Natural killer cell treated with Interleukin-12 subunit alpha and Interleukin-12 subunit beta and Interleukin-15 and Interleukin-18, amount 100 ng/mL, for 72 hours (primary cell): ENCODE measurements at regions not wholly inside any gene's neighbourhood (a gene's known extent, or its start where the extent isn't known, plus 50 kb on each side); places are given as distances from the start of the nearest gene placed in this dataset.

ENCODE experiments used
- ATAC-seq, 2 donors: fragments of 150-1000 bp; cut with Tn5 transposase in 1 of 2; sonication (Bioruptor Pico), chemical (Tn5 transposase) in 1 of 2; 2 replicates each; pipeline ENCODE4 v1.10.0; 2021
- DNase-seq: peaks from one replicate; pipeline ENCODE4 v3.0.0; 2022; ENCODE audit warnings: low spot score
- H3K27ac Mint-ChIP-seq, 2 donors: 1 replicate in 1 of 2; 2 replicates in 1 of 2; pipeline ENCODE4 v1.8.0; 2022; ENCODE audit warnings: mixed read lengths in 2 of 2, mild to moderate bottlenecking in 1 of 2, moderate library complexity in 1 of 2
- H3K27me3 Mint-ChIP-seq, 2 donors: 1 replicate in 1 of 2; 2 replicates in 1 of 2; pipeline ENCODE4 v1.8.0; 2022; ENCODE audit warnings: mixed read lengths in 2 of 2
- H3K36me3 Mint-ChIP-seq: one replicate; pipeline ENCODE4 v1.8.0; 2022; ENCODE audit warnings: mixed read lengths
- H3K4me1 Mint-ChIP-seq, 2 donors: 1 replicate in 1 of 2; 2 replicates in 1 of 2; pipeline ENCODE4 v1.8.0; 2022; ENCODE audit warnings: low read depth in 2 of 2, mixed read lengths in 2 of 2, mild to moderate bottlenecking in 1 of 2
- H3K4me3 Mint-ChIP-seq: one replicate; pipeline ENCODE4 v1.8.0; 2022; ENCODE audit warnings: mixed read lengths
- H3K9me3 Mint-ChIP-seq: 2 replicates; pipeline ENCODE4 v1.8.0; 2022; ENCODE audit warnings: mixed read lengths

DNA sequence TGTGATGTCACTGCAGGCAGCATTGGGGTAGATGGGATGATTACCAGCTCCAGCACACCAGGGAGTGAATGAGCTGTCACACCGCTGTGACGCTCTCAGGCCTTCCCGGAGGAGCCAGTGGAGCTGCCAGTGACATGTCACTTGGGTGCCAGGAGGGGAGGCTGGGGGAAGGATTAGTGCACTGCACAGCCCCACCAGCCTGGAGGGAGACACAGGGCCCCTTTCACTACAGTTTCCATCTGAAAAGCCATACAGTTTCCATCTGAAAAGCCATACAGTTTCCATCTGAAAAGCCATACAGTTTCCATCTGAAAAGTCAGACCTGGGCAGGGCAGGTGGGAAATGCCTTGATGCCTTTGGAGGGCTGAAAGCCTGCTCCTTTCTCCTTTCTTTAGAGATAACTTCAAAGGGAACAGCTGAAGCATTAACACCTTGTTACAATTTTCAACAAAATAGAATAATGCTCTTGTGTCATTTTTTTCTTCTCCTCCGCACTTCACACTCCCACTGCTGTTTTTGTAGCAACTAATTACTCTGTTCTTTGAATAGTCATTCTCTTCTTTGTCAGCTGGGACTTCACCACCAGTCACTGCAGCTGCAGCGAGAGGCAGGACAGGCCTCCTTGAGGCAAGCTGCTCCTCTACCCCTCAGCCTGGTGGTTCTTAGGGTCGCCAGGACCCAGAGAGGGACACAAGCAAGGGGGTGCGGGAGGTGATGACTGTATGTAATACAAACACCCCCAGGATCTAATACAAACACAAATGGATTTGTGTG, 256.9 kb upstream of the RGS6 start:
- Mint-ChIP-seq H3K27me3 (no peaks in the 10 kb centered on the region), H3K27ac (no peak overlapping the region), H3K9me3 (no peaks in the 10 kb centered on the region), H3K4me3 (no peak overlapping the region), H3K36me3 (peaks cover 32% of the 10 kb centered on the region), H3K4me1 (no peaks in the 10 kb centered on the region)
- DNase-seq = no peak
- ATAC-seq = no peak

DNA sequence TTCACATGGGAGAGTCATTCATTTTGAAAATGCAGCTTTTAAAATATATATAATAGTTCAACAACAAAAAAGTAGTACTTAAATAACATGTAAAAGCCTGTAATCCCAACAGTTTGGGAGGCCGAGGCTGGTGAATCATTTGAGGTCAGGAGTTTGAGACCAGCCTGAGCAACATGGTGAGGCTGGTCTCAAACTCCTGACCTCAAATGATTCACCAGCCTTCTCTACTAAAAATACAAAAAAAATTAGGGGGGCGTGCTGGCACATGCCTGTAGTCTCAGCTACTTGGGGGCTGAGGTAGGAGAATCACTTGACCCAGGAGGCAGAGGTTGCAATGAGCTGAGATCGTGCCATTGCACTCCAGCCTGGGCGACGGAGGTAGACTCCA, 256.3 kb upstream of the RGS6 start:
- Mint-ChIP-seq H3K4me1 (no peaks in the 10 kb centered on the region), H3K27ac (no peak overlapping the region), H3K36me3 (peaks cover 32% of the 10 kb centered on the region), H3K4me3 (no peak overlapping the region), H3K9me3 (no peaks in the 10 kb centered on the region), H3K27me3 (no peaks in the 10 kb centered on the region)
- no peak for DNase-seq
- no peak for ATAC-seq

GRCh38 chr14:71680736-71681387, 251.4 kb upstream of the RGS6 start:
- ATAC-seq (no peak), DNase-seq (no peak)
- Mint-ChIP-seq H3K27me3 (no peaks in the 10 kb centered on the region), H3K4me3 (no peak overlapping the region), H3K36me3 (peaks cover 25% of the 10 kb centered on the region), H3K27ac (no peak overlapping the region), H3K9me3 (no peaks in the 10 kb centered on the region), H3K4me1 (peaks cover 0 to 4% of the 10 kb centered on the region in 2 donors)

GRCh38 chr14:71682337-71682736, 249.9 kb upstream of the RGS6 start:
- Mint-ChIP-seq H3K4me1 (peaks cover 0 to 4% of the 10 kb centered on the region in 2 donors), H3K27ac (no peak overlapping the region), H3K36me3 (peaks cover 21% of the 10 kb centered on the region), H3K4me3 (no peak overlapping the region), H3K9me3 (no peaks in the 10 kb centered on the region), H3K27me3 (no peaks in the 10 kb centered on the region)
- ATAC-seq (no peak), DNase-seq (no peak)

- ATAC-seq = peak in 1 of 2 donors; percentile 40
Measured at GRCh38 chr14:71684323-71684722, 247.9 kb upstream of the RGS6 start.

GRCh38 chr14:71686677-71687076, 245.6 kb upstream of the RGS6 start:
- peaks cover 0 to 4% of the 10 kb centered on the region in 2 donors for H3K4me1 Mint-ChIP-seq
- H3K36me3 Mint-ChIP-seq = peaks cover 21% of the 10 kb centered on the region
- DNase-seq (no peak), ATAC-seq (no peak)
- no peak overlapping the region for H3K4me3 Mint-ChIP-seq
- H3K9me3 Mint-ChIP-seq = no peaks in the 10 kb centered on the region
- no peak overlapping the region for H3K27ac Mint-ChIP-seq
- no peaks in the 10 kb centered on the region for H3K27me3 Mint-ChIP-seq

More at GRCh38 chr14:71684323-71684722, 247.9 kb upstream of the RGS6 start:
- H3K4me1 Mint-ChIP-seq = peaks cover 0 to 4% of the 10 kb centered on the region in 2 donors
- H3K36me3 Mint-ChIP-seq = peaks cover 13% of the 10 kb centered on the region
- H3K27ac Mint-ChIP-seq = no peak overlapping the region
- DNase-seq = no peak
- H3K4me3 Mint-ChIP-seq = no peak overlapping the region
- no peaks in the 10 kb centered on the region for H3K27me3 Mint-ChIP-seq
- no peaks in the 10 kb centered on the region for H3K9me3 Mint-ChIP-seq

DNA sequence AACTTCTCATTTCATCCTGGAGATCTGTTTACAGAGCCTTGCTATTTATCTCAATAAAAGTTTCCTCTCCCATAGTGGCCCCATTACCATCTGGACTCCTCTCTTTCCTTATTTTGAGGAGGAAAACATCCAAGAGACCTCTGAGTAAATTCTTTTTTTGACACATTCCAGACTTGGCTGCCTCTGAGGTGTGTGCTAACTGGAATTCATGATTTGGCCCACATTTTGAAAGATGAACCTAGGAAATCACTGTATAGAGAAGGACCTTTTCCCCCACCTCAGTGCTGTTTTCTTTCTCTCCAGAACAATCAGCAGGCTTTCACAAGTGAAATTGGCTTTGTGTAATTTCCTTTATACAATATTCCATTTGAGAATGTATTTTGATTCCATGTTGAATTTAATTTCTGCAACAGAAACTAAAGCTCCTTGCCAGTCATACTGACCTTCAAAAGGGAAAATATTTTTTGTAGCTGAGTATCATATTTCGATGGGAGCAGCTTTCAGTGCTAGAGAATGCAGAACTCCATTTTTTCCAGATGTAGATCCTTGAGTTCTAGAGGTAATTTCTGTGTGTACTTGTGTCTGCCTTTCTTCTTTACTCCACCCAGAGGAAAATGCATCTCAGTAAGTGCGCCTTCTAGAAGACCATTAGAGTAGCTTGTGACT, 244.9 kb upstream of the RGS6 start:
- no peaks in the 10 kb centered on the region for H3K27me3 Mint-ChIP-seq
- ATAC-seq (no peak), DNase-seq (no peak)
- H3K9me3 Mint-ChIP-seq = no peaks in the 10 kb centered on the region
- peaks cover 21% of the 10 kb centered on the region for H3K36me3 Mint-ChIP-seq
- peaks cover 0 to 4% of the 10 kb centered on the region in 2 donors for H3K4me1 Mint-ChIP-seq
- no peak overlapping the region for H3K27ac Mint-ChIP-seq
- no peak overlapping the region for H3K4me3 Mint-ChIP-seq

GRCh38 chr14:71688576-71688975, 243.7 kb upstream of the RGS6 start:
- Mint-ChIP-seq H3K27ac (no peak overlapping the region), H3K4me1 (no peaks in the 10 kb centered on the region), H3K9me3 (no peaks in the 10 kb centered on the region)

GRCh38 chr14:71690478-71690877, 241.8 kb upstream of the RGS6 start:
- ATAC-seq (no peak), DNase-seq (no peak)
- H3K4me1 Mint-ChIP-seq = no peaks in the 10 kb centered on the region
- H3K27ac Mint-ChIP-seq = no peak overlapping the region
- peaks cover 19% of the 10 kb centered on the region for H3K36me3 Mint-ChIP-seq
- no peaks in the 10 kb centered on the region for H3K9me3 Mint-ChIP-seq
- no peak overlapping the region for H3K4me3 Mint-ChIP-seq
- H3K27me3 Mint-ChIP-seq = no peaks in the 10 kb centered on the region

More at GRCh38 chr14:71688576-71688975, 243.7 kb upstream of the RGS6 start:
- Mint-ChIP-seq H3K4me3 (no peak overlapping the region), H3K27me3 (no peaks in the 10 kb centered on the region), H3K36me3 (peaks cover 20% of the 10 kb centered on the region)
- no peak for ATAC-seq
- no peak for DNase-seq

- Mint-ChIP-seq H3K4me3 (no peak overlapping the region), H3K36me3 (peaks cover 22% of the 10 kb centered on the region), H3K27me3 (no peaks in the 10 kb centered on the region), H3K27ac (no peak overlapping the region), H3K4me1 (peaks cover 8 to 11% of the 10 kb centered on the region in 2 donors), H3K9me3 (no peaks in the 10 kb centered on the region)
- DNase-seq (no peak), ATAC-seq (no peak)
Measured at GRCh38 chr14:71692496-71692895, 239.7 kb upstream of the RGS6 start.

GRCh38 chr14:71693381-71693780, 238.8 kb upstream of the RGS6 start:
- Mint-ChIP-seq H3K27ac (no peak overlapping the region), H3K9me3 (no peaks in the 10 kb centered on the region), H3K4me1 (peaks cover 15 to 19% of the 10 kb centered on the region in 2 donors), H3K4me3 (no peak overlapping the region), H3K36me3 (peaks cover 22% of the 10 kb centered on the region), H3K27me3 (no peaks in the 10 kb centered on the region)
- no peak for DNase-seq
- no peak for ATAC-seq

DNA sequence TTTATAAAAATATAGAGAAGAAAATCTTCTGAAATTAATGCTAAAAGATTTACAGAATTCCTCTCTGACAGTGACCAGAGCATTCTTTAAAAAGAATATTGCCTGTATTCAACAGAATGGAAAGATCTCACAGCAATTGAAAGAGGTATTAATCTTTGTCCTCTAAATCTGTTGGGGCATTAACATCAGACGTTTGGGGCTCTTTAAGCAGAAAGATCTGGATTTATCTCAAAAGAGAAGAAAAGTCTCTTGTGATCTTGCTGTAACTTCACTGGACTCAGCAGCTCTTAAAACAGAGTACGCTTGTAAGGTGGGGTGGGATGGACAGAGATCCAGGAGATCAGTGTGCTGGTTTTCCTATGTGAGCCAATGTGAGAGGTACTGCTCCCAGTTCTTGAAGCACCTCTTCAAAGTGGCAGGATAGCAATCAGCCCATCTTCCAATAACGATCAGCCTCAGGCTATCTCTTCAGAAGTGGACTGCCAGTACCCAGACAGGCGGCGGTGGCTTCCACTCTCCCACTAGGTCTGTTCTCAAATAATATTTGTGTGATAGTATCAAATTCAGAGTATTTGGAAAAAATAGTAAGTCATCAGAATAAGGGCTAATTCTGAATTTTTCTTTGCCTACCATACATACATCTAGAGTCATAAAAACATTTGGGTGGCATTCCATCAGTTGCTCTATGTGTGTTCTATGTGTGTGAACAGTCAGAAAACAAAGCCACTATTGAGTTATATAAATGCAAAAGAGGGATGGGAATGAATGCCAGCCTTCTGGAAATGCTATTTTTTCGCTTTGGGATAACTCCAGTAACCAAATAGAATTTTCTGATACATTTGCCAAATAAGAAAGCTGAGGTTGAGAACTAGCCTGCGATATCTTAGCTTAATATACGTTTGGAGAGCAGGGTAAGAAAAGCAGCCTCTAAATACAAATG, 237.4 kb upstream of the RGS6 start:
- DNase-seq = no peak
- no peak overlapping the region for H3K27ac Mint-ChIP-seq
- H3K36me3 Mint-ChIP-seq = peaks cover 32% of the 10 kb centered on the region
- H3K4me3 Mint-ChIP-seq = no peak overlapping the region
- H3K9me3 Mint-ChIP-seq = no peaks in the 10 kb centered on the region
- no peak for ATAC-seq
- H3K27me3 Mint-ChIP-seq = no peaks in the 10 kb centered on the region
- peaks cover 15 to 19% of the 10 kb centered on the region in 2 donors for H3K4me1 Mint-ChIP-seq

DNA sequence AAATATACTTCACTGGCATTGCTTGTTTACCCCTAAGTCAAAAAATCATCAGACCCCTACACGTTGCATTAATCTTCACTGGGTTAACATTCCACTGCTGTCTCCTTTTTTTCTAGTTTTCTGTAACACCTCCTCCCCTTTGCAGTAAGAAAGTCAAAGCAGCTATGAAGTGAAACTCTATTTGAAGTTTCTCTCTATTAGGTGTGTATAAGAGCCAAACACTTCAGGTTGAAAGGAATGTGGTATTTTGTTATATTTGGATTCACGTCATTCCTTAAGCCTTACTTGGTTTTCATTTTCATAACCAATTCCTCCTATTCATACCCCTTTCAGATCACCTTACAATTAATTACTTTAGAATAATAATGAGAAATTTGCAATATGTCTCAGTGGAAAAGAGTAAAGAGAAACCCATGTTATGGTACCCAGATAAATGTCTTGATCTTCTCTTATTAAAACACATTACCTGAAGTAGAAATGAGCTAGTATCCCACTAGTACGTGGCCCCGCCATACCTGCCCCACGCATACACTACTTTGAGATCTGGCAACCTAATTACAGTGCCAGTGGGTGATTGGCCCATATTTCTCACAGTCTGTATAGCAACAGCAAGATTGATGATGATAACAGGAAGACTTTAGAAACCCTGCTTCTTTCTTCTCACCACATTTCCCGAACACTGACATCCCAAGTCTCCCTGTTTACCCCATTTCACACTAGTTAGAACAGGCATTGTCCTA, 236.4 kb upstream of the RGS6 start:
- H3K4me1 Mint-ChIP-seq = peaks cover 15 to 19% of the 10 kb centered on the region in 2 donors
- H3K27me3 Mint-ChIP-seq = no peaks in the 10 kb centered on the region
- DNase-seq (no peak), ATAC-seq (no peak)
- H3K4me3 Mint-ChIP-seq = no peak overlapping the region
- H3K9me3 Mint-ChIP-seq = no peaks in the 10 kb centered on the region
- no peak overlapping the region for H3K27ac Mint-ChIP-seq
- H3K36me3 Mint-ChIP-seq = peaks cover 33% of the 10 kb centered on the region
